GM12864 (cell line): ENCODE measurements at regions not wholly inside any gene's neighbourhood (a gene's known extent, or its start where the extent isn't known, plus 50 kb on each side); places are given as distances from the start of the nearest gene placed in this dataset.

Experiments used
- DNase-seq: peaks from one replicate; pipeline ENCODE4 v3.0.0-alpha.2; 2011; ENCODE audit warnings: low read depth
- H3K4me3 ChIP-seq: 2 replicates; pipeline ENCODE4 v1.5.1; 2011; ENCODE audit warnings: mild to moderate bottlenecking, low read depth, low read length, control low read depth
- TF ChIP-seq, protein P1 (sequence below): IDR thresholded peaks from 2 replicates; pipeline ENCODE4 v1.5.1; 2011; ENCODE audit warnings: low read depth, mild to moderate bottlenecking, moderate library complexity, low read length, control low read depth, inconsistent platforms; ENCODE audit errors: missing control alignments

DNA sequence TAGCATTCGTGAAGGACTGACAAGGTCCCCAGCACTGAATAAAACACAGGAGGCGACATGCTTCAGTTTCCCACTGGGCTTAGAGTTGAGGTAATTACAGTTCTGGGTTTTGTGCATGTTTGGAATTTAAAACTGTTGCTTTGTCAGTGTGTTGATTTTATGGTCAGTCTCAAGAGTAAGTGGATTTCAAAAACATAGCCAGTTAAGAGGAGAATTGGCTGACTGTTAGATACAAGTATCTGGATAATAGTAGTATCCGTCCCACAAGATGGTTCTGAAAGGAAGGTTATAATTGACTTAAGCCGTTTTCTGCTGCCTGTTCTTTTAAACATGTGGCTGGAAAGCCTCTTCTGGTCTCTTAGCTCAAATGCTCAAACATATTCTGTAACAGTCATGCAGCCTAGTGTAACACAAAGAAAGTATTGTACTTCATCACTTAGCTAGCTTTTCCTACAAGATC is 170.9 kb downstream of the POLR1F start:
- H3K4me3 ChIP-seq = no peak overlapping the region

DNA sequence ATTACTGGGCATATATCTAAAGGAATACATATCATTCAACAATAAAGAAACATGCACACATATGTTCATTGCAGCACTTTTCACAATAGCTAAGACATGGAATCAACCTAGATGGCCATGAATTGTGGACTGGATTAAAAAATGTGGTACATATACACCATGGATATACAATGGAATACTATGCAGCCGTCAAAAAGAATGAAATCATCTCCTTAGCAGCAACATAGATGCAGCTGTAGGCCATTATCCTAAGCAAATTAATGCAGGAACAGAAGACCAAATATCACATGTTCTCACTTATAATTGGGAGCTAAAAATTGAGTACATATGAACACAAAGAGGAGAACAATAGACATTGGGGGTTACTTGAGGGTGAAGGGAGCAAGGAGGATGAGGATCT is 175.6 kb downstream of the POLR1F start:
- no peak for DNase-seq
- TF ChIP-seq, protein P1, sequence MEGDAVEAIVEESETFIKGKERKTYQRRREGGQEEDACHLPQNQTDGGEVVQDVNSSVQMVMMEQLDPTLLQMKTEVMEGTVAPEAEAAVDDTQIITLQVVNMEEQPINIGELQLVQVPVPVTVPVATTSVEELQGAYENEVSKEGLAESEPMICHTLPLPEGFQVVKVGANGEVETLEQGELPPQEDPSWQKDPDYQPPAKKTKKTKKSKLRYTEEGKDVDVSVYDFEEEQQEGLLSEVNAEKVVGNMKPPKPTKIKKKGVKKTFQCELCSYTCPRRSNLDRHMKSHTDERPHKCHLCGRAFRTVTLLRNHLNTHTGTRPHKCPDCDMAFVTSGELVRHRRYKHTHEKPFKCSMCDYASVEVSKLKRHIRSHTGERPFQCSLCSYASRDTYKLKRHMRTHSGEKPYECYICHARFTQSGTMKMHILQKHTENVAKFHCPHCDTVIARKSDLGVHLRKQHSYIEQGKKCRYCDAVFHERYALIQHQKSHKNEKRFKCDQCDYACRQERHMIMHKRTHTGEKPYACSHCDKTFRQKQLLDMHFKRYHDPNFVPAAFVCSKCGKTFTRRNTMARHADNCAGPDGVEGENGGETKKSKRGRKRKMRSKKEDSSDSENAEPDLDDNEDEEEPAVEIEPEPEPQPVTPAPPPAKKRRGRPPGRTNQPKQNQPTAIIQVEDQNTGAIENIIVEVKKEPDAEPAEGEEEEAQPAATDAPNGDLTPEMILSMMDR = no peak
- no peak overlapping the region for H3K4me3 ChIP-seq

More for the DNA sequence above, 170.9 kb downstream of the POLR1F start:
- DNase-seq = no peak
- TF ChIP-seq, protein P1 = no peak

DNA sequence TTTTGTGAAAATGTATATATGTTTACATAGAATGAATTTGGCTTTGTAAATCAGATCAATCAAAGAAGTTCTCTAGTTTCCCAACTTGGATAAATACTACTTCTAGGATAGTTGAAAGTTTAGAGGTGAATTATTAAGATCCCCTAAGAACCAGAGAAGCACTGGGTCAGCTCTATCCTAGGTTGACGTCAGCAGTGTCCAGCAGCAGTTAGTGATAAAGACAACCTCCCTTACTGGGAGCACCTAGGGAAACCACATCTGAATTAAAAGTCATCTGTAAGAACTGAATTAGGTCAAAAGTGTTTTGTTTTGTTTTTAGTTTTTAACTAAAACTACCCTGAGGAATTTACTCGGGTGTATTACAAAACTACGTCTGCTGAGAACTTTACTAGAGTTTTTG is 178.0 kb downstream of the POLR1F start:
- DNase-seq = no peak
- H3K4me3 ChIP-seq = no peak overlapping the region
- TF ChIP-seq, protein P1 = no peak

DNA sequence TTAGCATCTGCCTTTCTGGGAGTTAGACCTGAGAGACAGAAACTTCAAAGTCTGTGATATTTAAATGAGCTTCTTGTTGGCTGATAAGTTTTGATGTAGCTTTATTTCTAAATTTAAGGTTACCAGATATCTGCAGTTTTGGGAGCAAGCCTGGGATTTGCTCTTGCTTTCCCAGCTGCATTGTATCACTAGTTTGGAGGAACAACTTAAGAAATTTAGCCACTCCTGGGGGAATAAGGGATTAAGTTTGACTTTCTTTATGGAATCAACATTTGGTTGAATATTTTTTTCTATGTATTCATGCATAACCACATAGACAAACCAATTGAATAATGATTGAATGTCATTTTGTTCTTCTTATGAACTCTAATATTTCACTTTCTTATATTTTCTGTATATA is 178.6 kb downstream of the POLR1F start:
- DNase-seq = no peak
- no peak overlapping the region for H3K4me3 ChIP-seq
- TF ChIP-seq, protein P1 = no peak

DNA sequence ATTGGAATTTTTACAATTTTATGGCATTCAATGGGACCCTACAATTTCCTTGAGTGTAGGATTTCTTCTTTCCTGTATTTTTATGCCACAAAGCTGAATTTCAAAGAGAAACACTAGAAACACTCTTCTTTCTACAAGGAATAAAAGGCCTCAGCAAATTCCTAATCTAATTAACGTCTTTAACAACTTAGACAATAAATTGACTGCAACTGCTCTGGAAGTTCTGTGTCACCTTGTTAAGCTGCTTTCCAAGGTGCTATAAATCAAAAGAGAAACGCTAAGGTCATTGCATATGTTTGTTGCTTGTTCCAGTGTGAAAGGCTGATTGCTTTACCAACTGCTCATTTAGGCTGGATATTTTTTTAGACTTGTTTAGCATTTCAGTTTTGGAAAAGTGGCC is 182.2 kb downstream of the POLR1F start:
- no peak for DNase-seq
- TF ChIP-seq, protein P1 = no peak
- H3K4me3 ChIP-seq = no peak overlapping the region

DNA sequence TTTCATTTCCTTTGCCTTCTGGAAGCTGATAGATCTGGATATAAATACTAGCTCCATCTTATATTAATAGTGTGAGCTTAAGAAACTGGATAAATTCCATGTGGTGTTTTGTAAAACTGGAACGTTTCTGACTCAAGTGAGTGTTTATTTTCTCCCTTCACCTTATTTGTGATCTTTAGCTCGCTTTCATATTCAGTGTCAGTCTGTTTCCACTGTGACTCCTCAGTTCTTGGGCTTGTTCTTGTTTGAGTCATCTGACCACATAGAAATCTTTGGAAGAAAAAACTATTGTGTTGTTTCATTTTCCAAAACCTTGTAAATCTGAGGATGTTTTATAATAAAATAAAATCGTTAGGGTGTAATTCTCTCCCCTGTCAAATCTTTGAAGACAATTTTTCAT is 186.4 kb downstream of the POLR1F start:
- DNase-seq = no peak
- no peak overlapping the region for H3K4me3 ChIP-seq
- TF ChIP-seq, protein P1 = no peak

DNA sequence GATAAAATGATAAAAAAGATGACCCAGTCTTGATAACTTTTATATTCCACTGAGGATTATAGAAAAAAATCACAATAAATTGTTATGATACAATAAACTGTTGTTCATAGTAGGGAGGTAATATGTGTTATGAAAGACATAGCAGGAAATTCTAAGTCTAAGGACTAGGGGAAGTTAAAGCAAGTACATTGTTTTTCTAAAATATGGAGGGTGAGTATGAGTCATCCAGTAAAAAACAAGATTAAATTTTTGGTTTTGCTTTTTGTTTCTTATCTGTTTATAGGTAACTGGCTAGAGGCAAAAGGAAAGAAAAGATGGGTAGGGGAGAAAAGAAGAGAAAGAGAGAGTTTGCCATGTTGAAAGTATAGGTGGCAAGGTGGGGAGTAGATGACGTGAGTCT is 188.4 kb downstream of the POLR1F start:
- DNase-seq = no peak
- TF ChIP-seq, protein P1 = no peak
- H3K4me3 ChIP-seq = no peak overlapping the region
